Transverse colon (tissue), 4 donors: ENCODE measurements at regions not wholly inside any gene's neighbourhood (a gene's known extent, or its start where the extent isn't known, plus 50 kb on each side); places are given as distances from the start of the nearest gene placed in this dataset.

Experiments
- DNase-seq: peaks from one replicate; pipeline ENCODE4 v3.0.0-alpha.2; 2019
- H3K27ac ChIP-seq, 4 donors: fragments of 200-600 bp; sonication (generic); 2 replicates each; pipeline ENCODE4 v1.5.1; 2016 to 2018; ENCODE audit warnings: inconsistent platforms in 4 of 4
- H3K27me3 ChIP-seq: fragments of 200-600 bp; sonication (generic); 2 replicates; pipeline ENCODE4 v1.5.1; 2017; ENCODE audit warnings: inconsistent platforms
- H3K36me3 ChIP-seq, 4 donors: fragments of 200-600 bp; sonication (generic); 2 replicates each; pipeline ENCODE4 v1.5.1; 2017 to 2019; ENCODE audit warnings: inconsistent platforms in 4 of 4
- H3K4me1 ChIP-seq, 4 donors: fragments of 200-600 bp; sonication (generic); 2 replicates each; pipeline ENCODE4 v1.5.1; 2017 to 2020; ENCODE audit warnings: inconsistent platforms in 4 of 4
- H3K4me3 ChIP-seq, 4 donors: fragments of 200-600 bp; sonication (generic); 1 replicate in 1 of 4; 2 replicates in 3 of 4; pipeline versions ENCODE4 v1.5.1 to v1.6.1; 2017 to 2019; ENCODE audit warnings: inconsistent platforms in 4 of 4
- H3K9me3 ChIP-seq, 2 donors: fragments of 200-600 bp; sonication (generic); 2 replicates each; pipeline ENCODE4 v1.5.1; 2017 to 2019; ENCODE audit warnings: inconsistent platforms in 2 of 2
- EP300 ChIP-seq: sonication (generic); formaldehyde crosslinking; IDR thresholded peaks from one replicate; pipeline ENCODE4 v1.6.1; 2017; ENCODE audit warnings: antibody characterized with exemption, low read depth
- POLR2A ChIP-seq: fragments of 450-650 bp; IDR thresholded peaks from one replicate; pipeline ENCODE4 v1.6.1; 2016; ENCODE audit warnings: antibody characterized with exemption, mild to moderate bottlenecking, moderate library complexity
- POLR2AphosphoS5 ChIP-seq, 3 donors: sonication (generic); formaldehyde crosslinking; IDR thresholded peaks; one replicate each; pipeline ENCODE4 v1.6.1; 2016; ENCODE audit warnings: antibody characterized with exemption in 3 of 3
- WGBS, 2 donors: methylation state at CpG; one replicate each; pipeline ENCODE4 v1.1.5; 2018; ENCODE audit warnings: low coverage in 1 of 2; 5-methylcytosine and 5-hydroxymethylcytosine counted together
- in situ Hi-C, 4 donors: fragments of 200-750 bp; cut with MboI; loops; one replicate each; pipeline versions ENCODE4 v1.15.0 to v1.15.1; 2017; ENCODE audit warnings: low sequenced_read_pairs in 3 of 4, low pct_ligation_motif_present in 1 of 4, low pct_unique_long_range_greater_than_20kb in 1 of 4
- intact Hi-C: fragments of 100-400 bp; cut with DNase I; formaldehyde crosslinking; loops from one replicate; pipeline ENCODE4 v1.15.1; 2023; ENCODE audit warnings: low total_unique reads
- TF ChIP-seq, protein P1 (sequence below), 5 experiments: fragments of 200-600 bp in 3 of 5; fragments of 450-650 bp in 2 of 5; sonication (generic) in 3 of 5; IDR thresholded peaks; 1 replicate in 2 of 5; 2 replicates in 3 of 5; pipeline ENCODE4 v1.5.1; 2016 to 2017; ENCODE audit warnings: antibody characterized with exemption in 5 of 5, inconsistent platforms in 3 of 5, mild to moderate bottlenecking in 2 of 5, moderate library complexity in 1 of 5

DNA sequence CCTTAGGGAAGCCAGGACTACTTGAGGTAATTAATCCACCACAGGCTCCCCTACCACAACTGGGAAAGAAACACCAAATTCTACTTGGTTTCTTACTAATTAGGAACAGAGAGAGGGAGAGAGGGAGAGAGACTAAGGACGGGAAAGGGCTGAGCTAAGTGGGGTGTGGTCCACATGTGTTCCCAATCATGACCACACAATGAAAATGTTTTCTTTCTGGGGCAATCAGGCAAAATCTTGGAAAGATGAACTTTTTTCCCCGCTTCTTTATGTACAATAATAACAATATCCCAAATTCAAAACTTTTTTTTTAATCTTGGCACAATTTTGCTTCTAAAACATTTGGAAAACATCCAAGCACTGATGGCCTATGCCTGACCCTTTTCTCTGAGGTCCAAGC lies 734.4 kb downstream of the MAFB start:
- no peaks in the 10 kb centered on the region for H3K36me3 ChIP-seq
- H3K27ac ChIP-seq: no peak overlapping the region
- WGBS, 2 donors: 48 to 55% methylated on average over 2 of the region's 2 CpGs
- no peak for TF ChIP-seq POLR2AphosphoS5 (IDR thresholded peaks at IDR 0.05)
- H3K9me3 ChIP-seq: no peaks in the 10 kb centered on the region
- in situ Hi-C loops: no loop called here
- H3K27me3 ChIP-seq: no peaks in the 10 kb centered on the region
- H3K4me3 ChIP-seq: no peak overlapping the region
- no peak for DNase-seq
- intact Hi-C loops: no loop called here
- no peaks in the 10 kb centered on the region for H3K4me1 ChIP-seq

DNA sequence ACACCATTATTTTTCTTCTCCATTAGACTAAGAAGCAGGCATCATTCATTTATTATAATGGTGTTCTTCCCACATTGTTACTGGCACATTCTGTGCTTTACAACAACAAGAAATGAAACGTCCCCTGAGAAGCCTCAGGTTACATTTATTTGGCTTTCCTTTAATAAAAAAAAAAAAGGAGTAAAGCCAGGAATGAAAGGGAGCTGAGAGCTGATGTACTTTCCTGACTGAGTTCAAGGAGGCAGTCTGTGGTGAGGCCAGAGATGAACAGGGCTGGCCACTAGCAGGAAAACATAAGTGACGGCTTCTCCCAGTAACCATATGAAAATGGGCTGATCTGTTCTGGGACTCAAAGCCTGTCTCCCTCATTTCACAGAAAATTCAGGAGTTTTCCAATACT lies 742.1 kb downstream of the MAFB start:
- no peak overlapping the region for H3K27ac ChIP-seq
- intact Hi-C loops (no loop called here), in situ Hi-C loops (no loop called here)
- no peaks in the 10 kb centered on the region for H3K27me3 ChIP-seq
- H3K4me3 ChIP-seq: no peak overlapping the region
- TF ChIP-seq, protein P1, sequence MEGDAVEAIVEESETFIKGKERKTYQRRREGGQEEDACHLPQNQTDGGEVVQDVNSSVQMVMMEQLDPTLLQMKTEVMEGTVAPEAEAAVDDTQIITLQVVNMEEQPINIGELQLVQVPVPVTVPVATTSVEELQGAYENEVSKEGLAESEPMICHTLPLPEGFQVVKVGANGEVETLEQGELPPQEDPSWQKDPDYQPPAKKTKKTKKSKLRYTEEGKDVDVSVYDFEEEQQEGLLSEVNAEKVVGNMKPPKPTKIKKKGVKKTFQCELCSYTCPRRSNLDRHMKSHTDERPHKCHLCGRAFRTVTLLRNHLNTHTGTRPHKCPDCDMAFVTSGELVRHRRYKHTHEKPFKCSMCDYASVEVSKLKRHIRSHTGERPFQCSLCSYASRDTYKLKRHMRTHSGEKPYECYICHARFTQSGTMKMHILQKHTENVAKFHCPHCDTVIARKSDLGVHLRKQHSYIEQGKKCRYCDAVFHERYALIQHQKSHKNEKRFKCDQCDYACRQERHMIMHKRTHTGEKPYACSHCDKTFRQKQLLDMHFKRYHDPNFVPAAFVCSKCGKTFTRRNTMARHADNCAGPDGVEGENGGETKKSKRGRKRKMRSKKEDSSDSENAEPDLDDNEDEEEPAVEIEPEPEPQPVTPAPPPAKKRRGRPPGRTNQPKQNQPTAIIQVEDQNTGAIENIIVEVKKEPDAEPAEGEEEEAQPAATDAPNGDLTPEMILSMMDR (IDR thresholded peaks at IDR 0.05): no peak
- TF ChIP-seq POLR2AphosphoS5 (IDR thresholded peaks at IDR 0.05) (no peak), EP300 (no peak), POLR2A (no peak)
- no peaks in the 10 kb centered on the region for H3K36me3 ChIP-seq
- no peak for DNase-seq
- H3K4me1 ChIP-seq: no peaks in the 10 kb centered on the region
- H3K9me3 ChIP-seq: no peaks in the 10 kb centered on the region
- 52 to 63% methylated on average over 2 of the region's 2 CpGs for WGBS, 2 donors

DNA sequence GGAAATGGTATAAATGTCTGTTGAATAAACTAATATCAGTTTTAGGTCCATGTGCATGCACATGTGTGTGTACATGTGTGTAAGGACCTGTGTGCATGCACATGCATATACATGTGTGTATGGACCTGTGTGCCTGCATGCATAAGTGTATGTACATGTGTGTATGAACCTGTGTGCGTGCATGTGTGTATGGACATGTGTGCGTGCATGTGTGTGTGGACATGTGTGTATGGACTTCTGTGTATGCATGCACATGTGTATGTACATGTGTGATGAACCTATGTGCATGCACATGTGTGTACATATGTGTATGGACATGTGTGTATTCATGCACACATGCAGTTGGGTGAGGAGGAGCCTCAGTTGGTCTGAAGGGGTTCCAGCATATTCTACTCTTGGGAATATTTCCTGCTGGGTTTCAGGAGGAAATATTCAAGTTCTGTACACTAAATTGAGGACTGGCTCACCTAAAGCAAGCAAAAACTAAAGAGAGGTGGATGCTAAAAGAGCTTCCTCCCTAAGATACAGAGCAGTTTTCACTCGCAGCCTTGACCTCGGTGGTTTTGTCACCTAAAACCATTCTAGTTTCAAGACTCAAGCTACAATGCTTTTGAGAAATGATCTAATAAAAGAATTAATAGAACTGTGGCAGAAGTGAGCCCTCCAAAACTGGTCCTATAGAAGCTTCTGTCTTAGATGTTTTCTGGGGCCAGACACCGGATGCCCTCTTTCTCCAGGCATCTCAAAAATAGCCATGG lies 742.8 kb downstream of the MAFB start:
- DNase-seq: no peak
- 75% methylated on average over 5 of the region's 5 CpGs; no CpG with 5 or more reads in 1 of the 2 donors for whole genome bisulfite sequencing, 2 donors
- TF ChIP-seq EP300 (no peak), POLR2A (no peak), POLR2AphosphoS5 (IDR thresholded peaks at IDR 0.05) (no peak)
- TF ChIP-seq, protein P1 (IDR thresholded peaks at IDR 0.05): no peak
- Histone ChIP-seq H3K4me1 (no peaks in the 10 kb centered on the region), H3K27ac (no peak overlapping the region), H3K36me3 (no peaks in the 10 kb centered on the region), H3K27me3 (no peaks in the 10 kb centered on the region), H3K9me3 (no peaks in the 10 kb centered on the region), H3K4me3 (no peak overlapping the region)
- in situ Hi-C loops (no loop called here), intact Hi-C loops (no loop called here)

DNA sequence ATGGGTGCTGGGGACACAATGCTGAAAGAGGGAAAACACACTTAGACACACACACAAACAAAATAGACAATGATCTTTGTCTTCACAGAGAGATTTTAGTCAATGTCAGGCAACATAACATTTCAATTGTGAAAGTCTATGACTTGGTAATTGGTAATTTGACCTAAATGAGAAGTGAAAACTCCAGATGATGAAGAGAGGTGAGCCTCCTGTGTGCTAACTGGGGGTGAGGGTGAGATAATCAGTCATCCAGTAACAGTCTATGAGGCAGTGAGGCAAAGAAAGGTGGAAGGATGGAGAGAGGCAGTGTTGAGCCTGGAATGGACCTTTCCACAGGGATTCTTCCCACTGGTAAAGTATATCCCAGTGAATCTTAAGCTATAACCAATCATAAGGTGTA lies 744.2 kb downstream of the MAFB start:
- intact Hi-C loops (no loop called here), in situ Hi-C loops (no loop called here)
- DNase-seq: no peak
- H3K27me3 ChIP-seq: no peaks in the 10 kb centered on the region
- no peaks in the 10 kb centered on the region for H3K36me3 ChIP-seq
- H3K9me3 ChIP-seq: no peaks in the 10 kb centered on the region
- H3K4me3 ChIP-seq: no peak overlapping the region
- no peak overlapping the region for H3K27ac ChIP-seq
- TF ChIP-seq, protein P1 (IDR thresholded peaks at IDR 0.05): no peak
- TF ChIP-seq POLR2AphosphoS5 (IDR thresholded peaks at IDR 0.05): no peak
- no peak for TF ChIP-seq POLR2A
- no peak for TF ChIP-seq EP300
- H3K4me1 ChIP-seq: no peaks in the 10 kb centered on the region

DNA sequence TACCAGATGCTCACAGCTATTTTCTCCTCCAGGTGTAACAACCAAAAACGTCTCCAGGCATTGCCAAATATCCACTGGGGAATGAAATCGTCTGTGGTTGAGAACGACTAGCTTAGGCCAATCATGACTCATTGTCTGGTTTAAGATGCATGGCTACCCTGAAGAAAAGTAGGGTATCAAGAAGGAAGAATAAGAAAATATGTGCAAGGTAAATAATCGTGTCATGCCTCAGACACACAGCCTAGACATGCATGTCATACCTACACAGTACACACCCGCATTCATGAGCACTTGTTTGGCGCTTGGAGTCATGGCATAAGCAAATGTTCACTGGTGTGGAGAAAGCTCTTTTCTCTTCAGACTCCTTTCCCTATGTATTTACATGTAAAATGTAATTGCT lies 745.7 kb downstream of the MAFB start:
- 77% methylated on average over 4 to 6 of the region's 6 CpGs for WGBS, 2 donors
- no peaks in the 10 kb centered on the region for H3K36me3 ChIP-seq
- no peak overlapping the region for H3K27ac ChIP-seq
- no peaks in the 10 kb centered on the region for H3K9me3 ChIP-seq
- H3K27me3 ChIP-seq: no peaks in the 10 kb centered on the region
- in situ Hi-C loops: no loop called here
- TF ChIP-seq, protein P1 (IDR thresholded peaks at IDR 0.05): no peak
- no peak for TF ChIP-seq POLR2AphosphoS5 (IDR thresholded peaks at IDR 0.05)
- no peak for TF ChIP-seq POLR2A
- no peak for TF ChIP-seq EP300
- no peak for DNase-seq
- H3K4me1 ChIP-seq: no peaks in the 10 kb centered on the region
- intact Hi-C loops: no loop called here
- H3K4me3 ChIP-seq: no peak overlapping the region
